Loucy (cell line): ENCODE measurements at regions not wholly inside any gene's neighbourhood (a gene's known extent, or its start where the extent isn't known, plus 50 kb on each side); places are given as distances from the start of the nearest gene placed in this dataset.

Experiments used
- EZH2phosphoT487 ChIP-seq: fragments of 200-600 bp; IDR thresholded peaks from 2 replicates; pipeline ENCODE4 v1.6.1; 2018; ENCODE audit warnings: antibody characterized with exemption, mild to moderate bottlenecking, moderate library complexity, borderline replicate concordance
- TF ChIP-seq, protein P1 (sequence below): fragments of 200-600 bp; sonication (generic); conservative IDR thresholded peaks from 2 replicates; pipeline ENCODE4 v1.5.1; 2014; ENCODE audit warnings: mild to moderate bottlenecking, antibody characterized with exemption, low read length

DNA sequence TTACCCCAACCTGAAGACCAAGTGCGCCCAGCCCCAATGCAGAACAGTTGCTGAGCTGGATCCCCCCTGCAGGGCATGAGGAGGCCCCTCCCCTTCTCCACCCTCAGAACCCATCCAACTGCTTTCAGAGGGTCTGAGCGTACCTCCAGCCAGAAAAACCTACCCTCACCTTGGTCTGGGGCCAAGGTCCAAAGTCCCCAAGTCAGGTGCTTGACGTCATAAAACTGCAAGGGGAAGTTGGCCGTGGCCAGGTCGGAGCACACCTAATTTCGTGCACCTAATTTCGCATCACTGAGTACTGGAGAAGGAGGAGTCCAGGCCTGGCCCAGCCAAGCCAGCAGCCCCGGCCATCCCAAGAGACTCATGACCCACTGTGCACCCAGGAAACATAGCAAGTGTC is 289.8 kb downstream of the CTTN start:
- TF ChIP-seq, protein P1, sequence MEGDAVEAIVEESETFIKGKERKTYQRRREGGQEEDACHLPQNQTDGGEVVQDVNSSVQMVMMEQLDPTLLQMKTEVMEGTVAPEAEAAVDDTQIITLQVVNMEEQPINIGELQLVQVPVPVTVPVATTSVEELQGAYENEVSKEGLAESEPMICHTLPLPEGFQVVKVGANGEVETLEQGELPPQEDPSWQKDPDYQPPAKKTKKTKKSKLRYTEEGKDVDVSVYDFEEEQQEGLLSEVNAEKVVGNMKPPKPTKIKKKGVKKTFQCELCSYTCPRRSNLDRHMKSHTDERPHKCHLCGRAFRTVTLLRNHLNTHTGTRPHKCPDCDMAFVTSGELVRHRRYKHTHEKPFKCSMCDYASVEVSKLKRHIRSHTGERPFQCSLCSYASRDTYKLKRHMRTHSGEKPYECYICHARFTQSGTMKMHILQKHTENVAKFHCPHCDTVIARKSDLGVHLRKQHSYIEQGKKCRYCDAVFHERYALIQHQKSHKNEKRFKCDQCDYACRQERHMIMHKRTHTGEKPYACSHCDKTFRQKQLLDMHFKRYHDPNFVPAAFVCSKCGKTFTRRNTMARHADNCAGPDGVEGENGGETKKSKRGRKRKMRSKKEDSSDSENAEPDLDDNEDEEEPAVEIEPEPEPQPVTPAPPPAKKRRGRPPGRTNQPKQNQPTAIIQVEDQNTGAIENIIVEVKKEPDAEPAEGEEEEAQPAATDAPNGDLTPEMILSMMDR, result no peak
- TF ChIP-seq EZH2phosphoT487, result no peak
